Common myeloid progenitor, CD34-positive (primary cell): ENCODE measurements at regions not wholly inside any gene's neighbourhood (a gene's known extent, or its start where the extent isn't known, plus 50 kb on each side); places are given as distances from the start of the nearest gene placed in this dataset.

Experiments
- CTCF ChIA-PET: fragments of 350-600 bp; sonication (Branson Sonifier 250); formaldehyde crosslinking; loops from one replicate; lab custom pipeline; 2021; ENCODE audit warnings: antibody characterized with exemption; lab: Charles Lee
- POLR2A ChIA-PET: fragments of 350-600 bp; sonication (Branson Sonifier 250); formaldehyde crosslinking; loops from one replicate; lab custom pipeline; 2021; ENCODE audit warnings: antibody characterized with exemption; lab: Charles Lee
- DNase-seq, 3 donors: peaks; one replicate each; pipeline versions ENCODE4 v3.0.0 to v3.0.0-alpha.2; 2013
- H3K27ac ChIP-seq, 2 experiments: 1 replicate in 1 of 2; 2 replicates in 1 of 2; pipeline ENCODE4 v1.7.0; 2013; ENCODE audit warnings: inconsistent platforms in 2 of 2, low read length in 2 of 2, mild to moderate bottlenecking in 2 of 2, low read depth in 1 of 2, moderate library complexity in 1 of 2; ENCODE audit not compliant: severe bottlenecking in 2 of 2, insufficient read depth in 1 of 2, poor library complexity in 1 of 2
- H3K27me3 ChIP-seq, 5 experiments: replicated peaks in 2 of 5; 1 replicate in 3 of 5; 2 replicates in 2 of 5; pipeline versions ENCODE4 v1.6.1 to v1.7.0; 2013; ENCODE audit warnings: low read length in 4 of 5, mild to moderate bottlenecking in 2 of 5, moderate library complexity in 2 of 5, inconsistent platforms in 1 of 5; ENCODE audit not compliant: insufficient read depth in 5 of 5, control insufficient read depth in 4 of 5
- H3K36me3 ChIP-seq, 4 experiments: 1 replicate in 2 of 4; 2 replicates in 2 of 4; pipeline versions ENCODE4 v1.6.1 to v1.7.0; 2013; ENCODE audit warnings: low read length in 3 of 4, control low read depth in 1 of 4, mild to moderate bottlenecking in 1 of 4; ENCODE audit not compliant: control insufficient read depth in 4 of 4, insufficient read depth in 4 of 4
- H3K4me1 ChIP-seq, 4 experiments: 1 replicate in 3 of 4; 2 replicates in 1 of 4; pipeline versions ENCODE4 v1.6.1 to v1.7.1; 2013; ENCODE audit warnings: low read length in 3 of 4, mild to moderate bottlenecking in 3 of 4, control low read depth in 1 of 4, inconsistent platforms in 1 of 4, moderate library complexity in 1 of 4; ENCODE audit not compliant: control insufficient read depth in 4 of 4, insufficient read depth in 4 of 4; ENCODE audit errors: control extremely low read depth in 1 of 4
- H3K4me3 ChIP-seq, 7 experiments: 1 replicate in 4 of 7; 2 replicates in 3 of 7; pipeline versions ENCODE4 v1.5.1 to v1.7.0; 2013; ENCODE audit warnings: mild to moderate bottlenecking in 7 of 7, low read length in 6 of 7, moderate library complexity in 6 of 7, inconsistent platforms in 2 of 7, low read depth in 2 of 7, control low read depth in 1 of 7; ENCODE audit not compliant: insufficient read depth in 4 of 7, control insufficient read depth in 1 of 7; ENCODE audit errors: extremely low read depth in 1 of 7
- H3K9me3 ChIP-seq, 5 experiments: 1 replicate in 4 of 5; 2 replicates in 1 of 5; pipeline versions ENCODE4 v1.6.1 to v1.7.1; 2013; ENCODE audit warnings: low read length in 4 of 5, mild to moderate bottlenecking in 2 of 5, inconsistent platforms in 1 of 5, low read depth in 1 of 5, moderate library complexity in 1 of 5; ENCODE audit not compliant: control insufficient read depth in 4 of 5, insufficient read depth in 2 of 5; ENCODE audit errors: control extremely low read depth in 1 of 5
- WGBS: methylation state at CpG from one replicate; pipeline ENCODE4 v1.1.5; 2013; ENCODE audit not compliant: insufficient coverage; 5-methylcytosine and 5-hydroxymethylcytosine counted together

GRCh38 chr5:72572236-72572765, 65.1 kb upstream of the ZNF366 start:
- 100% methylated on average over 2 of the region's 4 CpGs for WGBS
- H3K27ac ChIP-seq, result no peak overlapping the region
- no peaks in the 10 kb centered on the region for H3K27me3 ChIP-seq
- no peak overlapping the region for H3K4me3 ChIP-seq
- no peaks in the 10 kb centered on the region for H3K36me3 ChIP-seq
- H3K9me3 ChIP-seq, result peaks cover 0 to 3% (median 0%) of the 10 kb centered on the region in 5 experiments
- POLR2A ChIA-PET, result no interaction called here
- no peaks in the 10 kb centered on the region for H3K4me1 ChIP-seq
- CTCF ChIA-PET, result no interaction called here
- no peak for DNase-seq

- POLR2A ChIA-PET, result no interaction called here
These were observed 62.3 kb upstream of the ZNF366 start for GRCh38 chr5:72569408-72569944.

GRCh38 chr5:72566746-72567145, 59.5 kb upstream of the ZNF366 start:
- Histone ChIP-seq H3K4me1 (no peaks in the 10 kb centered on the region), H3K27ac (no peak overlapping the region), H3K9me3 (peaks cover 0 to 2% (median 0%) of the 10 kb centered on the region in 5 experiments), H3K4me3 (no peak overlapping the region), H3K36me3 (no peaks in the 10 kb centered on the region), H3K27me3 (no peaks in the 10 kb centered on the region)
- no CpG with 5 or more reads among the region's 1 CpG for WGBS
- CTCF ChIA-PET, result interaction anchor here (1.0 kb wide), 1 partner anchor 44 kb away, joined by 4 read pairs; no protein-coding TSS in a partner anchor
- POLR2A ChIA-PET, result no interaction called here
- no peak for DNase-seq

More at GRCh38 chr5:72569408-72569944, 62.3 kb upstream of the ZNF366 start:
- 90% methylated on average over 2 of the region's 5 CpGs for WGBS
- Histone ChIP-seq H3K36me3 (no peaks in the 10 kb centered on the region), H3K27me3 (no peaks in the 10 kb centered on the region), H3K4me3 (no peak overlapping the region), H3K27ac (no peak overlapping the region), H3K4me1 (no peaks in the 10 kb centered on the region), H3K9me3 (no peaks in the 10 kb centered on the region)
- no peak for DNase-seq
- CTCF ChIA-PET, result no interaction called here

GRCh38 chr5:72565513-72566289, 58.5 kb upstream of the ZNF366 start:
- ChIA-PET POLR2A (no interaction called here), CTCF (no interaction called here)
- no peak for DNase-seq
- Histone ChIP-seq H3K36me3 (no peaks in the 10 kb centered on the region), H3K4me1 (no peaks in the 10 kb centered on the region), H3K4me3 (no peak overlapping the region), H3K27me3 (no peaks in the 10 kb centered on the region), H3K27ac (no peak overlapping the region), H3K9me3 (peaks cover 0 to 2% (median 0%) of the 10 kb centered on the region in 5 experiments)
- WGBS, result 100% methylated on average over 4 of the region's 8 CpGs

GRCh38 chr5:72562717-72563116, 55.5 kb upstream of the ZNF366 start:
- ChIA-PET CTCF (no interaction called here), POLR2A (no interaction called here)
- H3K4me3 ChIP-seq, result no peak overlapping the region
- 100% methylated on average over 1 of the region's 2 CpGs for WGBS
- H3K27ac ChIP-seq, result no peak overlapping the region
- no peaks in the 10 kb centered on the region for H3K36me3 ChIP-seq
- H3K27me3 ChIP-seq, result no peaks in the 10 kb centered on the region
- no peak for DNase-seq
- H3K9me3 ChIP-seq, result peaks cover 0 to 2% (median 0%) of the 10 kb centered on the region in 5 experiments
- peaks cover 0 to under 1% (median under 1%) of the 10 kb centered on the region in 4 experiments for H3K4me1 ChIP-seq

GRCh38 chr5:72561148-72561972, 54.1 kb upstream of the ZNF366 start:
- Histone ChIP-seq H3K4me1 (peaks cover under 1 to 14% (median 11%) of the 10 kb centered on the region in 4 experiments), H3K27ac (no peak overlapping the region), H3K9me3 (peaks cover 0 to 2% (median 0%) of the 10 kb centered on the region in 5 experiments), H3K36me3 (no peaks in the 10 kb centered on the region), H3K4me3 (no peak overlapping the region), H3K27me3 (no peaks in the 10 kb centered on the region)
- DNase-seq, result peak in 1 of 3 donors; percentile 12
- POLR2A ChIA-PET, result no interaction called here
- 91% methylated on average over 4 of the region's 5 CpGs for WGBS
- CTCF ChIA-PET, result interaction anchor here (1.2 kb wide), 1 partner anchor 24 kb away, joined by 3 read pairs; no protein-coding TSS in a partner anchor
